HCT116 (cell line): ENCODE measurements at regions not wholly inside any gene's neighbourhood (a gene's known extent, or its start where the extent isn't known, plus 50 kb on each side); places are given as distances from the start of the nearest gene placed in this dataset.

ENCODE experiments used
- ATAC-seq: fragments of 200-7000 bp; cut with Tn5 transposase; 2 replicates; pipeline ENCODE4 v1.9.1; 2020; ENCODE audit warnings: mild to moderate bottlenecking, moderate library complexity
- BruUV-seq: library from RNA; stranded (reverse); fragments of 400-500 nt; replicated peaks from 2 replicates; lab custom pipeline; 2021; lab: Mats Ljungman, UMichigan
- CTCF ChIA-PET: fragments of 300-600 bp; sonication (Branson Sonifier 250); formaldehyde crosslinking; loops from one replicate; lab custom pipeline; 2021; ENCODE audit warnings: antibody characterized with exemption; lab: Charles Lee
- POLR2A ChIA-PET: fragments of 300-600, 350-600 bp; sonication (Branson Sonifier 250); formaldehyde crosslinking; loops from one replicate; lab custom pipeline; 2021; ENCODE audit warnings: antibody characterized with exemption; lab: Charles Lee
- RAD21 ChIA-PET, 2 experiments: fragments of 300-600 bp; sonication (Branson Sonifier 250); formaldehyde crosslinking; loops; one replicate each; lab custom pipeline; 2023; ENCODE audit warnings: low total read pairs in 2 of 2; ENCODE audit not compliant: uncharacterized antibody in 2 of 2, unreplicated experiment in 2 of 2, low non-redundant PET in 1 of 2; lab: Charles Lee
- DNase-seq: peaks from one replicate; pipeline ENCODE4 v3.0.0-alpha.2; 2010; ENCODE audit warnings: low read depth, low spot score
- H2AFZ ChIP-seq: fragments of 200-600 bp; shearing (Covaris generic), sonication (generic); 2 replicates; pipeline ENCODE4 v1.6.1; 2017; ENCODE audit warnings: low read depth, mixed run types, mixed read lengths, antibody characterized with exemption, low read length; ENCODE audit not compliant: poor library complexity, severe bottlenecking
- H3K27ac ChIP-seq: 2 replicates; pipeline ENCODE4 v1.5.1; 2012; ENCODE audit warnings: low read depth, low read length
- H3K27me3 ChIP-seq: fragments of 200-600 bp; sonication (generic); 2 replicates; pipeline ENCODE4 v1.6.1; 2016; ENCODE audit warnings: mixed run types, low read length, mixed read lengths; ENCODE audit not compliant: insufficient read depth
- H3K36me3 ChIP-seq, 2 experiments: fragments of 200-500 bp in 1 of 2; fragments of 200-600 bp in 1 of 2; sonication (Bioruptor generic) in 1 of 2; sonication (generic) in 1 of 2; 2 replicates each; pipeline versions ENCODE4 v1.5.1 to v1.6.1; 2014 to 2016; ENCODE audit warnings: low read length in 2 of 2, inconsistent platforms in 1 of 2, mixed read lengths in 1 of 2, mixed run types in 1 of 2; ENCODE audit not compliant: insufficient read depth in 2 of 2, control insufficient read depth in 1 of 2
- H3K4me1 ChIP-seq, 2 experiments: fragments of 200-600 bp in 1 of 2; sonication (generic) in 1 of 2; 2 replicates each; pipeline versions ENCODE4 v1.5.1 to v1.6.1; 2012 to 2017; ENCODE audit warnings: low read length in 2 of 2, inconsistent platforms in 1 of 2, mild to moderate bottlenecking in 1 of 2, mixed read lengths in 1 of 2, mixed run types in 1 of 2, moderate library complexity in 1 of 2; ENCODE audit not compliant: insufficient read depth in 2 of 2, control insufficient read depth in 1 of 2
- H3K4me2 ChIP-seq: fragments of 200-600 bp; sonication (generic); 2 replicates; pipeline ENCODE4 v1.6.1; 2017; ENCODE audit warnings: mixed run types, low read length, mixed read lengths
- H3K4me3 ChIP-seq, 2 experiments: fragments of 200-600 bp in 1 of 2; sonication (generic) in 1 of 2; replicated peaks in 1 of 2; 2 replicates each; pipeline ENCODE4 v1.5.1; 2011 to 2016; ENCODE audit warnings: low read length in 2 of 2, control low read depth in 1 of 2, low read depth in 1 of 2, mild to moderate bottlenecking in 1 of 2, mixed read lengths in 1 of 2, mixed run types in 1 of 2
- H3K79me2 ChIP-seq: fragments of 200-600 bp; sonication (generic); 2 replicates; pipeline ENCODE4 v1.6.1; 2017; ENCODE audit warnings: mild to moderate bottlenecking, mixed run types, low read length, moderate library complexity, mixed read lengths; ENCODE audit not compliant: insufficient read depth
- H3K9ac ChIP-seq: fragments of 200-600 bp; sonication (generic); 2 replicates; pipeline ENCODE4 v1.6.1; 2016; ENCODE audit warnings: low read length, mixed read lengths
- H3K9me2 ChIP-seq: fragments of 200-600 bp; sonication (generic), shearing (Covaris generic); 2 replicates; pipeline ENCODE4 v1.6.1; 2017; ENCODE audit warnings: mixed run types, mild to moderate bottlenecking, moderate library complexity; ENCODE audit not compliant: insufficient read depth
- H3K9me3 ChIP-seq, 2 experiments: fragments of 200-500 bp in 1 of 2; fragments of 200-600 bp in 1 of 2; sonication (Bioruptor generic) in 1 of 2; sonication (generic) in 1 of 2; 2 replicates each; pipeline ENCODE4 v1.6.1; 2014 to 2017; ENCODE audit warnings: low read length in 2 of 2, mixed read lengths in 2 of 2, inconsistent platforms in 1 of 2, low read depth in 1 of 2, mild to moderate bottlenecking in 1 of 2, mixed run types in 1 of 2, moderate library complexity in 1 of 2; ENCODE audit not compliant: control insufficient read depth in 1 of 2, insufficient read depth in 1 of 2
- H4K20me1 ChIP-seq: fragments of 200-600 bp; sonication (generic), shearing (Covaris generic); 2 replicates; pipeline ENCODE4 v1.6.1; 2017; ENCODE audit warnings: mixed run types, mild to moderate bottlenecking, moderate library complexity; ENCODE audit not compliant: insufficient read depth
- ATF3 ChIP-seq: IDR thresholded peaks from 2 replicates; pipeline ENCODE4 v1.6.1; 2012
- CBX3 ChIP-seq: IDR thresholded peaks from 2 replicates; pipeline ENCODE4 v1.6.1; 2012; ENCODE audit warnings: low read depth
- CEBPB ChIP-seq: IDR thresholded peaks from 2 replicates; pipeline ENCODE4 v1.6.1; 2012; ENCODE audit warnings: low read depth
- CTCF ChIP-seq, 3 experiments: fragments of 200-600 bp in 1 of 3; sonication (generic) in 1 of 3; IDR thresholded peaks in 2 of 3; conservative IDR thresholded peaks in 1 of 3; 2 replicates each; pipeline ENCODE4 v1.5.1; 2012 to 2017; ENCODE audit warnings: low read depth in 2 of 3, low read length in 2 of 3, antibody characterized with exemption in 1 of 3, borderline replicate concordance in 1 of 3, control low read depth in 1 of 3, mild to moderate bottlenecking in 1 of 3, mixed read lengths in 1 of 3, mixed run types in 1 of 3, moderate library complexity in 1 of 3; ENCODE audit not compliant: insufficient read depth in 1 of 3
- EGR1 ChIP-seq: IDR thresholded peaks from 2 replicates; pipeline ENCODE4 v1.6.1; 2012; ENCODE audit warnings: low read depth
- ELF1 ChIP-seq: IDR thresholded peaks from 2 replicates; pipeline ENCODE4 v1.6.1; 2012; ENCODE audit warnings: low read depth, borderline replicate concordance
- EZH2 ChIP-seq: fragments of 200-600 bp; sonication (generic); IDR thresholded peaks from 2 replicates; pipeline ENCODE4 v1.6.1; 2017; ENCODE audit warnings: antibody characterized with exemption, mixed run types
- EZH2phosphoT487 ChIP-seq: fragments of 200-600 bp; IDR thresholded peaks from 2 replicates; pipeline ENCODE4 v1.6.1; 2018; ENCODE audit warnings: antibody characterized with exemption, borderline replicate concordance
- FOSL1 ChIP-seq: IDR thresholded peaks from 2 replicates; pipeline ENCODE4 v1.6.1; 2012; ENCODE audit warnings: low read depth
- JUND ChIP-seq: IDR thresholded peaks from 2 replicates; pipeline ENCODE4 v1.6.1; 2012
- MAX ChIP-seq: IDR thresholded peaks from 2 replicates; pipeline ENCODE4 v1.6.1; 2012
- POLR2A ChIP-seq: IDR thresholded peaks from 2 replicates; pipeline ENCODE4 v1.7.0; 2011; ENCODE audit warnings: borderline replicate concordance; ENCODE audit not compliant: insufficient read depth, insufficient read length; ENCODE audit errors: extremely low read depth
- POLR2AphosphoS5 ChIP-seq: IDR thresholded peaks from 2 replicates; pipeline ENCODE4 v1.6.1; 2011; ENCODE audit warnings: mild to moderate bottlenecking, low read depth, low read length, moderate library complexity
- RAD21 ChIP-seq: IDR thresholded peaks from 2 replicates; pipeline ENCODE4 v1.6.1; 2012; ENCODE audit warnings: low read depth, mild to moderate bottlenecking
- SIN3A ChIP-seq: IDR thresholded peaks from 2 replicates; pipeline ENCODE4 v1.6.1; 2012; ENCODE audit warnings: low read depth
- SRF ChIP-seq: IDR thresholded peaks from 2 replicates; pipeline ENCODE4 v1.6.1; 2012; ENCODE audit warnings: low read depth
- TCF7L2 ChIP-seq: IDR thresholded peaks from 2 replicates; pipeline ENCODE4 v1.7.0; 2011; ENCODE audit warnings: borderline replicate concordance, inconsistent platforms; ENCODE audit not compliant: insufficient read depth, insufficient read length; ENCODE audit errors: extremely low read depth
- ZBTB33 ChIP-seq: IDR thresholded peaks from 2 replicates; pipeline ENCODE4 v1.6.1; 2011; ENCODE audit warnings: mild to moderate bottlenecking, low read length, moderate library complexity; ENCODE audit not compliant: insufficient replicate concordance; ENCODE audit errors: extremely low read depth
- intact Hi-C: fragments of 100-400 bp; cut with micrococcal nuclease; formaldehyde crosslinking; loops from 2 replicates; pipeline ENCODE4 v1.10.0; 2022

- Histone ChIP-seq H3K27me3 (peaks cover 10% of the 10 kb centered on the region; the same call in 1 of the 2 replicates), H3K27ac (no peak overlapping the region), H3K79me2 (no peaks in the 10 kb centered on the region), H3K4me2 (no peak overlapping the region), H3K9ac (no peak overlapping the region), H3K4me3 (no peak overlapping the region), H3K9me3 (no peaks in the 10 kb centered on the region), H2AFZ (no peak overlapping the region)
- ATAC-seq: no peak
- ChIA-PET RAD21 (no interaction called here), CTCF (no interaction called here), POLR2A (no interaction called here)
- BruUV-seq: no TSS peak
- DNase-seq: no peak
- intact Hi-C loops: no loop called here
- no peak for TF ChIP-seq FOSL1
- no peak for TF ChIP-seq SRF
- no peak for TF ChIP-seq ZBTB33
- TF ChIP-seq RAD21: no peak
- no peak for TF ChIP-seq MAX
- TF ChIP-seq, all 23 proteins: peak for 0
- Histone ChIP-seq H4K20me1 (no peaks in the 10 kb centered on the region), H3K4me1 (no peaks in the 10 kb centered on the region), H3K9me2 (no peaks in the 10 kb centered on the region), H3K36me3 (no peaks in the 10 kb centered on the region)
Observed at GRCh38 chr3:38950581-38950980, 101.2 kb downstream of the SCN11A start.

GRCh38 chr3:38949994-38950393 lies 101.8 kb downstream of the SCN11A start:
- no TSS peak for BruUV-seq
- ChIA-PET RAD21 (no interaction called here), POLR2A (no interaction called here), CTCF (no interaction called here)
- intact Hi-C loops: no loop called here
- no peak overlapping the region for H3K4me2 ChIP-seq
- no peak overlapping the region for H3K9ac ChIP-seq
- H2AFZ ChIP-seq: no peak overlapping the region
- no peak overlapping the region for H3K27ac ChIP-seq
- H4K20me1 ChIP-seq: no peaks in the 10 kb centered on the region
- TF ChIP-seq ATF3 (no peak), SIN3A (no peak), POLR2A (no peak), CEBPB (no peak), EZH2phosphoT487 (no peak), EGR1 (no peak), TCF7L2 (no peak), POLR2AphosphoS5 (no peak), ELF1 (no peak), SRF (no peak), CBX3 (no peak), MAX (no peak), JUND (no peak), EZH2 (no peak), CTCF (IDR thresholded peaks at IDR 0.05 in 2 of 3, conservative IDR thresholded peaks at IDR 0.05 in 1 of 3; ENCODE audit: borderline replicate concordance in 1 of 3, insufficient read depth in 1 of 3, low read depth in 2 of 3, low read length in 2 of 3) (no peak)
- H3K79me2 ChIP-seq: no peaks in the 10 kb centered on the region
- H3K36me3 ChIP-seq: no peaks in the 10 kb centered on the region
- no peak overlapping the region for H3K4me3 ChIP-seq
- no peaks in the 10 kb centered on the region for H3K9me3 ChIP-seq
- H3K27me3 ChIP-seq: peaks cover 10% of the 10 kb centered on the region; the same call in 1 of the 2 replicates
- ATAC-seq (no peak), DNase-seq (no peak)
- no peaks in the 10 kb centered on the region for H3K4me1 ChIP-seq
- no peaks in the 10 kb centered on the region for H3K9me2 ChIP-seq
